Keratinocyte (primary cell): ENCODE measurements at regions not wholly inside any gene's neighbourhood (a gene's known extent, or its start where the extent isn't known, plus 50 kb on each side); places are given as distances from the start of the nearest gene placed in this dataset.

ENCODE experiments used
- DNase-seq: peaks from one replicate; pipeline ENCODE4 v3.0.0-alpha.2; 2011; ENCODE audit warnings: low read depth, missing footprints, low spot score
- FAIRE-seq: peaks from 2 replicates; lab custom pipeline; 2011; peaks lifted over from hg19 to GRCh38; lab: Jason Lieb, UNC
- H2AFZ ChIP-seq: 2 replicates; pipeline ENCODE4 v1.6.0; 2012; ENCODE audit warnings: low read length, control low read depth, inconsistent platforms; ENCODE audit not compliant: control insufficient read depth
- H3K27ac ChIP-seq: 2 replicates; pipeline ENCODE4 v1.5.1; 2011; ENCODE audit warnings: low read length; ENCODE audit not compliant: control insufficient read depth, insufficient read depth
- H3K27me3 ChIP-seq: 3 replicates; pipeline ENCODE4 v1.6.0; 2011; ENCODE audit warnings: low read length; ENCODE audit not compliant: control insufficient read depth, insufficient read depth; ENCODE audit errors: extremely low read depth
- H3K36me3 ChIP-seq, 2 experiments: 2 replicates in 1 of 2; 3 replicates in 1 of 2; pipeline ENCODE4 v1.5.1; 2011; ENCODE audit warnings: low read length in 2 of 2, mild to moderate bottlenecking in 1 of 2; ENCODE audit not compliant: control insufficient read depth in 2 of 2, insufficient read depth in 2 of 2; ENCODE audit errors: extremely low read depth in 1 of 2
- H3K4me1 ChIP-seq: 3 replicates; pipeline ENCODE4 v1.5.1; 2011; ENCODE audit warnings: low read length; ENCODE audit not compliant: control insufficient read depth, insufficient read depth; ENCODE audit errors: extremely low read depth
- H3K4me2 ChIP-seq: 3 replicates; pipeline ENCODE4 v1.6.0; 2011; ENCODE audit warnings: low read depth, low read length; ENCODE audit not compliant: control insufficient read depth, insufficient read depth; ENCODE audit errors: extremely low read depth
- H3K4me3 ChIP-seq, 3 experiments: fragments of 200-600 bp in 1 of 3; sonication (generic) in 1 of 3; 2 replicates in 2 of 3; 3 replicates in 1 of 3; pipeline ENCODE4 v1.5.1; 2011 to 2016; ENCODE audit warnings: low read length in 3 of 3, mild to moderate bottlenecking in 3 of 3, control low read depth in 2 of 3, inconsistent platforms in 1 of 3, low read depth in 1 of 3, mixed read lengths in 1 of 3, mixed run types in 1 of 3, moderate library complexity in 1 of 3; ENCODE audit not compliant: control insufficient read depth in 2 of 3, insufficient read depth in 2 of 3; ENCODE audit errors: extremely low read depth in 1 of 3
- H3K79me2 ChIP-seq: 2 replicates; pipeline ENCODE4 v1.6.0; 2012; ENCODE audit warnings: low read length; ENCODE audit not compliant: control insufficient read depth, insufficient read depth
- H3K9ac ChIP-seq: 3 replicates; pipeline ENCODE4 v1.6.0; 2011; ENCODE audit warnings: low read length; ENCODE audit not compliant: control insufficient read depth, insufficient read depth; ENCODE audit errors: extremely low read depth
- H3K9me1 ChIP-seq: 3 replicates; pipeline ENCODE4 v1.6.0; 2011; ENCODE audit warnings: low read length; ENCODE audit not compliant: control insufficient read depth, insufficient read depth; ENCODE audit errors: extremely low read depth
- H3K9me3 ChIP-seq: 2 replicates; pipeline ENCODE4 v1.5.1; 2012; ENCODE audit warnings: low read depth, low read length; ENCODE audit not compliant: control insufficient read depth
- H4K20me1 ChIP-seq: 3 replicates; pipeline ENCODE4 v1.6.0; 2011; ENCODE audit warnings: low read length; ENCODE audit not compliant: control insufficient read depth, insufficient read depth; ENCODE audit errors: extremely low read depth
- EZH2 ChIP-seq: IDR thresholded peaks from one replicate; pipeline ENCODE4 v1.6.1; 2012; ENCODE audit warnings: inconsistent platforms, mild to moderate bottlenecking, low read length, moderate library complexity
- dilution Hi-C: fragments of 300-500 bp; cut with MboI; formaldehyde crosslinking; loops from one replicate; pipeline ENCODE4 v1.7.0; 2020; ENCODE audit warnings: low sequenced_read_pairs; ENCODE audit not compliant: extremely low pct_ligation_motif_present
- TF ChIP-seq, protein P1 (sequence below), 3 experiments: IDR thresholded peaks in 1 of 3; conservative IDR thresholded peaks in 1 of 3; optimal IDR thresholded peaks in 1 of 3; 2 replicates in 2 of 3; 3 replicates in 1 of 3; pipeline versions ENCODE3 to v1.5.1; 2011; ENCODE audit warnings: low read length in 3 of 3, mild to moderate bottlenecking in 3 of 3, moderate library complexity in 2 of 3, control low read depth in 1 of 3, inconsistent platforms in 1 of 3; ENCODE audit not compliant: insufficient read depth in 2 of 3; ENCODE audit errors: extremely low read depth in 1 of 3

DNA sequence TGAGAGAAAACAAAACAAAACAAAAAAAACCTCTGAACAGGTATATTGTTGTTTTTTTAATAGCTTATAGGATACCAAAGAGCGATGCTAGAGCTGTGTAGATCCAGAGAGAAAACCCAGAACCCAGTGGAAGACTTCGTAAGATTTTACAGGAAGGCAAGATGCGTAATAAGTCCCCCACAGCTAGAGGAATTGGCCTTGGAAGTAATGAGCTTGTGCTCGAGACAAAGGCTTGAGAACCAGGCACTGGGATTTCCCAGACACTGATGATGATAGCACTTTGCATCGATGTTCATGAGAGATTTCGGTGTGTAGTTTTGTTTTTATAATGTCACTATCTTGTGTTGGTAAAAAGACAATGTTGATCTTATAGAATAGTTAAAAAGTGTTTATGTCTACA lies 821.5 kb upstream of the IGFBP3 start:
- TF ChIP-seq, protein P1, sequence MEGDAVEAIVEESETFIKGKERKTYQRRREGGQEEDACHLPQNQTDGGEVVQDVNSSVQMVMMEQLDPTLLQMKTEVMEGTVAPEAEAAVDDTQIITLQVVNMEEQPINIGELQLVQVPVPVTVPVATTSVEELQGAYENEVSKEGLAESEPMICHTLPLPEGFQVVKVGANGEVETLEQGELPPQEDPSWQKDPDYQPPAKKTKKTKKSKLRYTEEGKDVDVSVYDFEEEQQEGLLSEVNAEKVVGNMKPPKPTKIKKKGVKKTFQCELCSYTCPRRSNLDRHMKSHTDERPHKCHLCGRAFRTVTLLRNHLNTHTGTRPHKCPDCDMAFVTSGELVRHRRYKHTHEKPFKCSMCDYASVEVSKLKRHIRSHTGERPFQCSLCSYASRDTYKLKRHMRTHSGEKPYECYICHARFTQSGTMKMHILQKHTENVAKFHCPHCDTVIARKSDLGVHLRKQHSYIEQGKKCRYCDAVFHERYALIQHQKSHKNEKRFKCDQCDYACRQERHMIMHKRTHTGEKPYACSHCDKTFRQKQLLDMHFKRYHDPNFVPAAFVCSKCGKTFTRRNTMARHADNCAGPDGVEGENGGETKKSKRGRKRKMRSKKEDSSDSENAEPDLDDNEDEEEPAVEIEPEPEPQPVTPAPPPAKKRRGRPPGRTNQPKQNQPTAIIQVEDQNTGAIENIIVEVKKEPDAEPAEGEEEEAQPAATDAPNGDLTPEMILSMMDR (optimal IDR thresholded peaks at IDR 0.05 in 1 of 3, IDR thresholded peaks at IDR 0.05 in 1 of 3, conservative IDR thresholded peaks at IDR 0.05 in 1 of 3; ENCODE audit: extremely low read depth in 1 of 3, insufficient read depth in 2 of 3, low read length in 3 of 3) = no peak
- no peak for TF ChIP-seq EZH2
- dilution Hi-C loops = no loop called here
- Histone ChIP-seq H3K27me3 (no peaks in the 10 kb centered on the region), H4K20me1 (no peaks in the 10 kb centered on the region), H3K4me1 (no peaks in the 10 kb centered on the region), H3K9me3 (no peaks in the 10 kb centered on the region), H3K4me3 (no peak overlapping the region), H3K36me3 (no peaks in the 10 kb centered on the region), H3K9ac (no peak overlapping the region), H3K79me2 (no peaks in the 10 kb centered on the region), H3K4me2 (no peak overlapping the region), H2AFZ (no peak overlapping the region), H3K27ac (no peak overlapping the region), H3K9me1 (no peaks in the 10 kb centered on the region)
- DNase-seq = no peak
- FAIRE-seq = no peak

DNA sequence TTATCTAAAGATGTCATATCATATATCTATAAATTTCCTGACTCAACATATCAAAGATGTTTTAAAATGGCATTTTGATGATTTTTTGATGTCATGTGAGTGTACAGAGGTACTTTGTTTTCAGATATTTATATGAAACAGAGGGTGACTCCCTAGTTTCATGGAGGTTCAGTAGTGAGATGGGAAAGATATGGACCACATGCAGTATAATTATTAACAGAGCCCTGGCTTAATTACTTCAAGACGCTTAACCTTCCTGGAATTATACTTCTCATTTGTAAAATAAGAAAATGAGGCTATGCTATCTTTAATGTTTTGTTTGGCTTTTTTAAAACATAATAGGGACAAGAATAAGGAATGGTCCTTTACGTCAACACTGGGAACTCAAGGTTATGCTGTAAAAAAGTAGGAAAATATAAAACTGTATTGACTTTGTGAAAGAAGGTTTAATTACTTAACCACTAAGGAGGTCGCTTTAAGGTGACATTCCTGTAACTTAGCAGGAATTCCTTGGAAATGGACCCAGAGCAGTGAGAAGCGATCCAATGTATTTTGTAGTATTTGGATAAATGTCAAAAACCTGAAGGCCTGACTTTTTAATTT lies 821.0 kb upstream of the IGFBP3 start:
- dilution Hi-C loops = no loop called here
- H2AFZ ChIP-seq = no peak overlapping the region
- no peak for FAIRE-seq
- no peaks in the 10 kb centered on the region for H3K4me1 ChIP-seq
- no peak overlapping the region for H3K4me3 ChIP-seq
- H3K27me3 ChIP-seq = no peaks in the 10 kb centered on the region
- no peak overlapping the region for H3K9ac ChIP-seq
- TF ChIP-seq, protein P1 (optimal IDR thresholded peaks at IDR 0.05 in 1 of 3, IDR thresholded peaks at IDR 0.05 in 1 of 3, conservative IDR thresholded peaks at IDR 0.05 in 1 of 3; ENCODE audit: extremely low read depth in 1 of 3, insufficient read depth in 2 of 3, low read length in 3 of 3) = no peak
- H3K79me2 ChIP-seq = no peaks in the 10 kb centered on the region
- H3K4me2 ChIP-seq = no peak overlapping the region
- H4K20me1 ChIP-seq = no peaks in the 10 kb centered on the region
- H3K27ac ChIP-seq = no peak overlapping the region
- DNase-seq = no peak
- H3K36me3 ChIP-seq = no peaks in the 10 kb centered on the region
- no peaks in the 10 kb centered on the region for H3K9me3 ChIP-seq
- no peaks in the 10 kb centered on the region for H3K9me1 ChIP-seq
